Uterus (tissue), 2 donors: ENCODE measurements at regions not wholly inside any gene's neighbourhood (a gene's known extent, or its start where the extent isn't known, plus 50 kb on each side); places are given as distances from the start of the nearest gene placed in this dataset.

ENCODE experiments used
- CTCF ChIP-seq, 4 experiments: fragments of 200-600 bp in 2 of 4; fragments of 450-650 bp in 2 of 4; sonication (generic) in 2 of 4; IDR thresholded peaks; one replicate each; pipeline ENCODE4 v1.5.1; 2016 to 2019; ENCODE audit warnings: antibody characterized with exemption in 4 of 4, mild to moderate bottlenecking in 2 of 4, moderate library complexity in 1 of 4
- POLR2A ChIP-seq, 2 donors: fragments of 450-650 bp; IDR thresholded peaks; one replicate each; pipeline ENCODE4 v1.6.1; 2016; ENCODE audit warnings: antibody characterized with exemption in 2 of 2, mild to moderate bottlenecking in 1 of 2, moderate library complexity in 1 of 2

- TF ChIP-seq CTCF (IDR thresholded peaks at IDR 0.05) (no peak), POLR2A (IDR thresholded peaks at IDR 0.05) (no peak)
Measured at GRCh38 chr5:167571824-167572223, 719.6 kb upstream of the WWC1 start.
